Liver (tissue), 8 donors: ENCODE measurements at regions not wholly inside any gene's neighbourhood (a gene's known extent, or its start where the extent isn't known, plus 50 kb on each side); places are given as distances from the start of the nearest gene placed in this dataset.

Experiments
- DNase-seq: peaks from one replicate; pipeline ENCODE4 v3.0.0-alpha.2; 2017; ENCODE audit warnings: low spot score
- H3K27ac ChIP-seq, 2 donors: one replicate each; pipeline ENCODE4 v1.7.0; 2013; ENCODE audit warnings: inconsistent platforms in 2 of 2, low read length in 2 of 2, control low read depth in 1 of 2, low read depth in 1 of 2, mild to moderate bottlenecking in 1 of 2
- H3K27me3 ChIP-seq, 4 donors: one replicate each; pipeline versions ENCODE4 v1.6.1 to v1.7.0; 2013; ENCODE audit warnings: low read length in 3 of 4, inconsistent platforms in 1 of 4, mild to moderate bottlenecking in 1 of 4, moderate library complexity in 1 of 4; ENCODE audit not compliant: control insufficient read depth in 4 of 4, insufficient read depth in 4 of 4
- H3K36me3 ChIP-seq, 4 donors: one replicate each; pipeline versions ENCODE4 v1.6.1 to v1.7.0; 2013; ENCODE audit warnings: low read length in 3 of 4, mild to moderate bottlenecking in 3 of 4, low read depth in 1 of 4, moderate library complexity in 1 of 4; ENCODE audit not compliant: control insufficient read depth in 4 of 4, insufficient read depth in 3 of 4
- H3K4me1 ChIP-seq, 4 donors: one replicate each; pipeline versions ENCODE4 v1.6.1 to v1.7.0; 2013; ENCODE audit warnings: low read length in 3 of 4, mild to moderate bottlenecking in 3 of 4, moderate library complexity in 1 of 4; ENCODE audit not compliant: control insufficient read depth in 4 of 4, insufficient read depth in 4 of 4
- H3K4me3 ChIP-seq, 3 donors: one replicate each; pipeline versions ENCODE4 v1.6.1 to v1.7.0; 2013; ENCODE audit warnings: low read length in 3 of 3, control low read depth in 1 of 3, low read depth in 1 of 3, mild to moderate bottlenecking in 1 of 3
- H3K9ac ChIP-seq, 2 donors: one replicate each; pipeline ENCODE4 v1.7.0; 2013; ENCODE audit warnings: low read length in 2 of 2, mild to moderate bottlenecking in 2 of 2, moderate library complexity in 2 of 2, control low read depth in 1 of 2, low read depth in 1 of 2
- H3K9me3 ChIP-seq, 4 donors: one replicate each; pipeline versions ENCODE4 v1.6.1 to v1.7.0; 2013; ENCODE audit warnings: low read length in 3 of 4; ENCODE audit not compliant: control insufficient read depth in 4 of 4
- ATF3 ChIP-seq: IDR thresholded peaks from 2 replicates; pipeline ENCODE4 v1.6.1; 2016; ENCODE audit warnings: antibody characterized with exemption
- CTCF ChIP-seq: fragments of 150-350 bp; IDR thresholded peaks from 2 replicates; pipeline ENCODE4 v1.5.1; 2017; ENCODE audit warnings: improper control_type of control experiment, low read depth, low read length; ENCODE audit not compliant: missing input control
- EGR1 ChIP-seq, 2 donors: IDR thresholded peaks; 2 replicates each; pipeline ENCODE4 v1.6.1; 2016 to 2018; ENCODE audit warnings: antibody characterized with exemption in 2 of 2, low read depth in 2 of 2
- FOXA1 ChIP-seq: IDR thresholded peaks from 2 replicates; pipeline ENCODE4 v1.6.1; 2016; ENCODE audit warnings: antibody characterized with exemption
- FOXA2 ChIP-seq: IDR thresholded peaks from 2 replicates; pipeline ENCODE4 v1.6.1; 2016; ENCODE audit warnings: antibody characterized with exemption
- GABPA ChIP-seq, 2 donors: IDR thresholded peaks in 1 of 2; conservative IDR thresholded peaks in 1 of 2; 2 replicates each; pipeline ENCODE4 v1.6.1; 2016; ENCODE audit warnings: antibody characterized with exemption in 2 of 2, mild to moderate bottlenecking in 1 of 2, moderate library complexity in 1 of 2
- HNF4A ChIP-seq, 2 donors: conservative IDR thresholded peaks; 2 replicates each; pipeline ENCODE4 v1.6.1; 2016; ENCODE audit warnings: antibody characterized with exemption in 2 of 2, mild to moderate bottlenecking in 2 of 2
- HNF4G ChIP-seq: IDR thresholded peaks from 2 replicates; pipeline ENCODE4 v1.6.1; 2016; ENCODE audit warnings: antibody characterized with exemption
- JUND ChIP-seq, 2 donors: IDR thresholded peaks; 2 replicates each; pipeline ENCODE4 v1.6.1; 2016; ENCODE audit warnings: antibody characterized with exemption in 2 of 2
- MAX ChIP-seq: IDR thresholded peaks from 2 replicates; pipeline ENCODE4 v1.6.1; 2016; ENCODE audit warnings: antibody characterized with exemption
- NR2F2 ChIP-seq: IDR thresholded peaks from 2 replicates; pipeline ENCODE4 v1.6.1; 2016; ENCODE audit warnings: antibody characterized with exemption
- RAD21 ChIP-seq, 2 donors: IDR thresholded peaks; 2 replicates each; pipeline ENCODE4 v1.6.1; 2016; ENCODE audit warnings: antibody characterized with exemption in 2 of 2, mild to moderate bottlenecking in 2 of 2
- REST ChIP-seq: IDR thresholded peaks from 2 replicates; pipeline ENCODE4 v1.6.1; 2016; ENCODE audit warnings: antibody characterized with exemption, mild to moderate bottlenecking
- RXRA ChIP-seq, 2 donors: IDR thresholded peaks; 2 replicates each; pipeline ENCODE4 v1.6.1; 2017 to 2018; ENCODE audit warnings: antibody characterized with exemption in 2 of 2, mild to moderate bottlenecking in 1 of 2
- SP1 ChIP-seq: IDR thresholded peaks from 2 replicates; pipeline ENCODE4 v1.6.1; 2018; ENCODE audit warnings: antibody characterized with exemption, mild to moderate bottlenecking
- YY1 ChIP-seq: IDR thresholded peaks from 2 replicates; pipeline ENCODE4 v1.6.1; 2016; ENCODE audit warnings: antibody characterized with exemption, mild to moderate bottlenecking
- ZBTB33 ChIP-seq: IDR thresholded peaks from 2 replicates; pipeline ENCODE4 v1.6.1; 2016; ENCODE audit warnings: antibody characterized with exemption
- WGBS: extraction: QIAGEN DNeasy Blood & Tissue Kit; methylation state at CpG from one replicate; pipeline ENCODE4 v1.1.7; 2013; 5-methylcytosine and 5-hydroxymethylcytosine counted together
- donor health status: healthy.
- donor health status: healthy.
- donor health status: healthy.
- donor health status: healthy.
- donor health status: healthy.

- 96% methylated on average over 1 of the region's 1 CpG for WGBS
- DNase-seq, result no peak
- Histone ChIP-seq H3K36me3 (no peaks in the 10 kb centered on the region), H3K9me3 (no peaks in the 10 kb centered on the region), H3K27ac (no peak overlapping the region), H3K4me3 (no peak overlapping the region), H3K9ac (no peak overlapping the region), H3K27me3 (no peaks in the 10 kb centered on the region), H3K4me1 (no peaks in the 10 kb centered on the region)
- TF ChIP-seq ATF3 (no peak), SP1 (no peak), YY1 (no peak), EGR1 (IDR thresholded peaks at IDR 0.05; ENCODE audit: low read depth in 2 of 2) (no peak), NR2F2 (no peak), RXRA (IDR thresholded peaks at IDR 0.05) (no peak), JUND (IDR thresholded peaks at IDR 0.05) (no peak)
Observed at GRCh38 chr10:36345175-36345533, 703.1 kb upstream of the FZD8 start.

GRCh38 chr10:36344240-36345174, 702.4 kb upstream of the FZD8 start:
- H3K9me3 ChIP-seq, result no peaks in the 10 kb centered on the region
- H3K27me3 ChIP-seq, result no peaks in the 10 kb centered on the region
- H3K4me3 ChIP-seq, result no peak overlapping the region
- no peaks in the 10 kb centered on the region for H3K4me1 ChIP-seq
- no peaks in the 10 kb centered on the region for H3K36me3 ChIP-seq
- DNase-seq, result no peak
- H3K27ac ChIP-seq, result no peak overlapping the region
- TF ChIP-seq GABPA (IDR thresholded peaks at IDR 0.05 in 1 of 2, conservative IDR thresholded peaks at IDR 0.05 in 1 of 2) (no peak), FOXA1 (no peak), NR2F2 (no peak), SP1 (no peak), HNF4G (no peak), RAD21 (IDR thresholded peaks at IDR 0.05) (no peak), FOXA2 (no peak), CTCF (no peak), HNF4A (conservative IDR thresholded peaks at IDR 0.05) (no peak), REST (no peak), ATF3 (no peak), MAX (no peak), YY1 (no peak), ZBTB33 (no peak)
- no peak overlapping the region for H3K9ac ChIP-seq
- WGBS, result 72% methylated on average over 6 of the region's 6 CpGs
